ENCODE measurements at regions not wholly inside any gene's neighbourhood (a gene's known extent, or its start where the extent isn't known, plus 50 kb on each side); places are given as distances from the start of the nearest gene placed in this dataset.
"Not testable (repeated sequence)": the region's sequence is repeated elsewhere in the genome, so short reads cannot be mapped to it uniquely, and the experiment has no call there.

DNA sequence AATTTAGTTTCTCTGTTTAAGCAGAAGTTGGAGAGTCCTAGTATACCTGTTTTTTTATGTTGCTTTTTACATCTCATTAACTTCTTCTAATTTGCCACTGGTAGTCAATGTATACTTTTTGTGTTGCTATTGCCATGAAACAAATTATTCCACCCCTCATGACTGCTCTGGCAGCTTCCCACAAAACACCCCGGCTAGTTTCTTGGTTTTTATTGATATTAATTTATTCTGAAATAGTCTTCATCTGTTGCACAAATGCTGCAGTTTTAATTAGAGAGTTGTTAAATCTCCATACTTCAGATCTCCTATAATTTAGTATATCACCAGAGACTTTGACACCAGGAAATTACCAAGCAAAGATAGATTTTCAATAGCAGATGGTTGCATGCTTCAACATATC, 1159.3 kb upstream of the PRR20A start:
- Histone ChIP-seq H3K9me3 (ENCODE audit: low read depth, low read length, poor library complexity, severe bottlenecking) (peaks cover 7% of the 10 kb centered on the region), H3K36me3 (ENCODE audit: insufficient read depth, low read length, poor library complexity, severe bottlenecking) (no peaks in the 10 kb centered on the region), H3K4me3 (ENCODE audit: low read depth, low read length, poor library complexity, severe bottlenecking) (no peak overlapping the region), H3K27me3 (replicated peaks; ENCODE audit: insufficient read depth, low read depth, low read length, poor library complexity) (no peaks in the 10 kb centered on the region), H3K4me1 (ENCODE audit: insufficient read depth, low read length, poor library complexity, severe bottlenecking) (no peaks in the 10 kb centered on the region), H3K27ac (ENCODE audit: low read depth, low read length, poor library complexity, severe bottlenecking) (no peak overlapping the region)
- CTCF ChIA-PET, result no interaction called here
- intact Hi-C loops (cut with micrococcal nuclease; ENCODE audit: unreplicated experiment), result no loop called here
- no peak for TF ChIP-seq EZH2 (IDR thresholded peaks at IDR 0.05; ENCODE audit: borderline replicate concordance, low read depth, low read length, poor library complexity, severe bottlenecking)
- TF ChIP-seq, protein P1, sequence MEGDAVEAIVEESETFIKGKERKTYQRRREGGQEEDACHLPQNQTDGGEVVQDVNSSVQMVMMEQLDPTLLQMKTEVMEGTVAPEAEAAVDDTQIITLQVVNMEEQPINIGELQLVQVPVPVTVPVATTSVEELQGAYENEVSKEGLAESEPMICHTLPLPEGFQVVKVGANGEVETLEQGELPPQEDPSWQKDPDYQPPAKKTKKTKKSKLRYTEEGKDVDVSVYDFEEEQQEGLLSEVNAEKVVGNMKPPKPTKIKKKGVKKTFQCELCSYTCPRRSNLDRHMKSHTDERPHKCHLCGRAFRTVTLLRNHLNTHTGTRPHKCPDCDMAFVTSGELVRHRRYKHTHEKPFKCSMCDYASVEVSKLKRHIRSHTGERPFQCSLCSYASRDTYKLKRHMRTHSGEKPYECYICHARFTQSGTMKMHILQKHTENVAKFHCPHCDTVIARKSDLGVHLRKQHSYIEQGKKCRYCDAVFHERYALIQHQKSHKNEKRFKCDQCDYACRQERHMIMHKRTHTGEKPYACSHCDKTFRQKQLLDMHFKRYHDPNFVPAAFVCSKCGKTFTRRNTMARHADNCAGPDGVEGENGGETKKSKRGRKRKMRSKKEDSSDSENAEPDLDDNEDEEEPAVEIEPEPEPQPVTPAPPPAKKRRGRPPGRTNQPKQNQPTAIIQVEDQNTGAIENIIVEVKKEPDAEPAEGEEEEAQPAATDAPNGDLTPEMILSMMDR (conservative IDR thresholded peaks at IDR 0.05; ENCODE audit: low read depth, low read length), result no peak
- BruUV-seq (replicated peaks), result no TSS peak
- POLR2A ChIA-PET (ENCODE audit: low non-redundant PET), result no interaction called here
- no peak for DNase-seq (ENCODE audit: low spot score)

DNA sequence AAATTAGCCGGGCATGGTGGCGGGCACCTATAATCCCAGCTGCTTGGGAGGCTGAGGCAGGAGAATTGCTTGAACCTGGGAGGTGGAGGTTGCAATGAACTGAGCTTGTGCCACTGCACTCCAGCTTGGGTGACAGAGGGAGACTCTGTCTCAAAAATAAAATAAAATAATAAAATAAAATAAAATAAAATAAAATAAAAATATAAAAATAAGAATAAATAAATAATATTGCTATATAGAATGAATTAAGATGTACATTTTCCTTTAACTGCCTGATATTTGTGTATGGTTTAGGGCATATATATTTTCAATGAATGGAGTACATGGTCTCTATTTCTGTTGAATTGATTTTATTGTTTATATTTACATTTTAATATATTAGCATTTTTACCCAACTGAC, 1156.7 kb upstream of the PRR20A start:
- CTCF ChIA-PET; H3K27ac ChIP-seq (ENCODE audit: low read depth, low read length, poor library complexity, severe bottlenecking); BruUV-seq (replicated peaks): not testable (repeated sequence)

DNA sequence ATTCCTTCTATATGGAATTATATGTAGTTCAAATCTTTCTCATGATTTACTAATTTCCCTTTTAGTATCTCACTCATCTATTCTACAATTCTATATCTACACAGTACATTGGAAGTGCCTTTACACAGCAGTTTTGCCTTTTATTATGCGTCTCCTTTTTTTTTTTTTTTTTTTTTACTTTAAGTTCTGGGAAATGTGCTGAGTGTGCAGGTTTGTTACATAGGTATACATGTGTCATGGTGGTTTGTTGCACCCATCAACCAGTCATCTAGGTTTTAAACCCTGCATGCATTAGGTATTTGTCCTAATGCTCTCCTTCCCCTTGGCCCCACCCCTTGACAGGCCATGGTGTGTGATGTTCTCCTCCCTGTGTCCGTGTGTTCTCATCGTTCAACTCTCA, 1150.1 kb upstream of the PRR20A start:
- ChIA-PET POLR2A (ENCODE audit: low non-redundant PET) (no interaction called here), CTCF (no interaction called here)
- Histone ChIP-seq H3K4me1 (ENCODE audit: insufficient read depth, low read length, poor library complexity, severe bottlenecking) (no peaks in the 10 kb centered on the region), H3K27me3 (replicated peaks; ENCODE audit: insufficient read depth, low read depth, low read length, poor library complexity) (no peaks in the 10 kb centered on the region), H3K27ac (ENCODE audit: low read depth, low read length, poor library complexity, severe bottlenecking) (no peak overlapping the region), H3K36me3 (ENCODE audit: insufficient read depth, low read length, poor library complexity, severe bottlenecking) (no peaks in the 10 kb centered on the region), H3K9me3 (ENCODE audit: low read depth, low read length, poor library complexity, severe bottlenecking) (no peaks in the 10 kb centered on the region), H3K4me3 (ENCODE audit: low read depth, low read length, poor library complexity, severe bottlenecking) (no peak overlapping the region)
- BruUV-seq (replicated peaks), result no TSS peak
- no peak for TF ChIP-seq EZH2 (IDR thresholded peaks at IDR 0.05; ENCODE audit: borderline replicate concordance, low read depth, low read length, poor library complexity, severe bottlenecking)
- TF ChIP-seq, protein P1 (conservative IDR thresholded peaks at IDR 0.05; ENCODE audit: low read depth, low read length), result no peak
- intact Hi-C loops (cut with micrococcal nuclease; ENCODE audit: unreplicated experiment), result no loop called here
- DNase-seq (ENCODE audit: low spot score), result no peak

More for the DNA sequence above, 1156.7 kb upstream of the PRR20A start:
- intact Hi-C loops (cut with micrococcal nuclease; ENCODE audit: unreplicated experiment); H3K4me1 ChIP-seq (ENCODE audit: insufficient read depth, low read length, poor library complexity, severe bottlenecking); DNase-seq (ENCODE audit: low spot score); H3K4me3 ChIP-seq (ENCODE audit: low read depth, low read length, poor library complexity, severe bottlenecking); H3K9me3 ChIP-seq (ENCODE audit: low read depth, low read length, poor library complexity, severe bottlenecking); H3K36me3 ChIP-seq (ENCODE audit: insufficient read depth, low read length, poor library complexity, severe bottlenecking); POLR2A ChIA-PET (ENCODE audit: low non-redundant PET); H3K27me3 ChIP-seq (replicated peaks; ENCODE audit: insufficient read depth, low read depth, low read length, poor library complexity): not testable (repeated sequence)

DNA sequence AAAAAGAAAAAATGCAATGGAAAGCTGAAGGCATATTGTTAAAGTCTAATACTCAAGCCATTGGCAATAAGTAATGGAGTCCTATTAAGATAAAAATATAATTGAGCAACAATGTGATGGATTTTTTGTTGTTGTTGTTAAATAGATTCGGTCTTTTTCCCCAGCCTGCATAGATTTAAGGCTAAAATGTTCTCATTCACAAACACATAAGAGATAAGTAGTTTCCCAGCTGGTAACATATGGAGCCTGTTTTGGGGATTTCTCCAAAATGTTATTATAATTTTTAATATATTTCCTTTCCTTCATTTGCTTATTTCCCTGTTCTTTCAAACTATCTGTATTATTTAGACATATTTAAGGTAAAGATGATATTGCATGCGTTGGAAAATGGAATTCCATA, 1149.1 kb upstream of the PRR20A start:
- Histone ChIP-seq H3K27ac (ENCODE audit: low read depth, low read length, poor library complexity, severe bottlenecking) (no peak overlapping the region), H3K27me3 (replicated peaks; ENCODE audit: insufficient read depth, low read depth, low read length, poor library complexity) (no peaks in the 10 kb centered on the region), H3K36me3 (ENCODE audit: insufficient read depth, low read length, poor library complexity, severe bottlenecking) (no peaks in the 10 kb centered on the region), H3K9me3 (ENCODE audit: low read depth, low read length, poor library complexity, severe bottlenecking) (no peaks in the 10 kb centered on the region), H3K4me3 (ENCODE audit: low read depth, low read length, poor library complexity, severe bottlenecking) (no peak overlapping the region), H3K4me1 (ENCODE audit: insufficient read depth, low read length, poor library complexity, severe bottlenecking) (no peaks in the 10 kb centered on the region)
- no TSS peak for BruUV-seq (replicated peaks)
- TF ChIP-seq EZH2 (IDR thresholded peaks at IDR 0.05; ENCODE audit: borderline replicate concordance, low read depth, low read length, poor library complexity, severe bottlenecking), result no peak
- TF ChIP-seq, protein P1 (conservative IDR thresholded peaks at IDR 0.05; ENCODE audit: low read depth, low read length), result no peak
- no peak for DNase-seq (ENCODE audit: low spot score)
- ChIA-PET CTCF (no interaction called here), POLR2A (ENCODE audit: low non-redundant PET) (no interaction called here)
- intact Hi-C loops (cut with micrococcal nuclease; ENCODE audit: unreplicated experiment), result no loop called here
